K562 (cell line): ENCODE measurements at regions not wholly inside any gene's neighbourhood (a gene's known extent, or its start where the extent isn't known, plus 50 kb on each side); places are given as distances from the start of the nearest gene placed in this dataset.

Source experiments
- ATAC-seq: fragments of 200-7000 bp; cut with Tn5 transposase; 3 replicates; pipeline ENCODE4 v1.9.1; 2020; ENCODE audit warnings: moderate library complexity
- BruUV-seq: library from RNA; stranded (reverse); fragments of 400-500 nt; replicated peaks from 2 replicates; lab custom pipeline; 2021; lab: Mats Ljungman, UMichigan
- CTCF ChIA-PET: fragments of 300-600 bp; formaldehyde crosslinking; extraction: SDS; loops from one replicate; lab custom pipeline; 2021; ENCODE audit warnings: low intra/inter-chr PET ratio; lab: Yijun Ruan, JAX
- POLR2A ChIA-PET: fragments of 300-600, 350-650 bp; sonication (Branson Sonifier 250); formaldehyde crosslinking; extraction: SDS; loops from one replicate; lab custom pipeline; 2021; ENCODE audit warnings: antibody characterized with exemption, inconsistent platforms; lab: Yijun Ruan, JAX
- DNase-seq, 4 experiments: peaks; one replicate each; pipeline versions ENCODE4 v3.0.0 to v3.0.0-alpha.2; 2011 to 2018; ENCODE audit warnings: low spot score in 3 of 4, mixed read lengths in 3 of 4; ENCODE audit errors: extremely low read depth in 1 of 4
- FAIRE-seq: peaks from 2 replicates; lab custom pipeline; 2011; peaks lifted over from hg19 to GRCh38; lab: Jason Lieb, UNC
- H2AFZ ChIP-seq: 2 replicates; pipeline ENCODE4 v1.6.0; 2011; ENCODE audit warnings: low read depth, low read length, control low read depth, inconsistent platforms
- H3K27ac ChIP-seq: fragments of 200-600 bp; 3 replicates; pipeline ENCODE4 v1.8.0; 2011; ENCODE audit warnings: low read depth, mild to moderate bottlenecking, control low read depth, inconsistent platforms, low read length, moderate library complexity, mixed read lengths; ENCODE audit errors: extremely low read depth
- H3K27me3 ChIP-seq, 2 experiments: fragments of 300-600 bp in 1 of 2; 2 replicates in 1 of 2; 3 replicates in 1 of 2; pipeline versions ENCODE4 v1.6.0 to v1.8.0; 2011; ENCODE audit warnings: inconsistent platforms in 2 of 2, low read length in 2 of 2, mild to moderate bottlenecking in 1 of 2, mixed read lengths in 1 of 2, moderate library complexity in 1 of 2; ENCODE audit not compliant: control insufficient read depth in 2 of 2, insufficient read depth in 2 of 2
- H3K36me3 ChIP-seq: fragments of 300-600 bp; 3 replicates; pipeline ENCODE4 v1.8.0; 2011; ENCODE audit warnings: mild to moderate bottlenecking, low read length, inconsistent platforms; ENCODE audit not compliant: control insufficient read depth, insufficient read depth
- H3K4me1 ChIP-seq, 2 experiments: fragments of 200-600 bp in 1 of 2; replicated peaks in 1 of 2; 2 replicates in 1 of 2; 3 replicates in 1 of 2; pipeline versions ENCODE4 v1.5.1 to v1.8.0; 2011; ENCODE audit warnings: inconsistent platforms in 2 of 2, low read length in 2 of 2, mild to moderate bottlenecking in 1 of 2, mixed read lengths in 1 of 2, moderate library complexity in 1 of 2; ENCODE audit not compliant: control insufficient read depth in 2 of 2, insufficient read depth in 2 of 2
- H3K4me2 ChIP-seq: 2 replicates; pipeline ENCODE4 v1.6.1; 2011; ENCODE audit warnings: low read length, control low read depth, inconsistent platforms, mixed read lengths; ENCODE audit not compliant: insufficient read depth
- H3K4me3 ChIP-seq: fragments of 200-600 bp; sonication (generic), shearing (Covaris generic); 2 replicates; pipeline ENCODE4 v1.5.1; 2016; ENCODE audit warnings: control low read depth, inconsistent platforms
- H3K79me2 ChIP-seq: fragments of 200-600 bp; 3 replicates; pipeline ENCODE4 v1.8.0; 2011; ENCODE audit warnings: low read length, inconsistent platforms; ENCODE audit not compliant: control insufficient read depth, insufficient read depth
- H3K9ac ChIP-seq, 2 experiments: 2 replicates each; pipeline versions ENCODE4 v1.6.0 to v1.6.1; 2011; ENCODE audit warnings: low read depth in 2 of 2, low read length in 2 of 2, control low read depth in 1 of 2, inconsistent platforms in 1 of 2, mild to moderate bottlenecking in 1 of 2, mixed read lengths in 1 of 2; ENCODE audit not compliant: insufficient read depth in 1 of 2
- H3K9me1 ChIP-seq: one replicate; pipeline ENCODE4 v1.6.0; 2011; ENCODE audit warnings: inconsistent platforms, mild to moderate bottlenecking, low read length, moderate library complexity; ENCODE audit not compliant: control insufficient read depth, insufficient read depth
- H3K9me3 ChIP-seq: replicated peaks from 2 replicates; pipeline ENCODE4 v1.5.1; 2011; ENCODE audit warnings: low read depth, low read length, inconsistent platforms; ENCODE audit not compliant: control insufficient read depth, insufficient read depth
- H4K20me1 ChIP-seq: replicated peaks from 2 replicates; pipeline ENCODE4 v1.6.1; 2011; ENCODE audit warnings: low read length, inconsistent platforms, mixed read lengths; ENCODE audit not compliant: control insufficient read depth, insufficient read depth
- ATF7 ChIP-seq: fragments of 450-650 bp; IDR thresholded peaks from 2 replicates; pipeline ENCODE4 v1.7.1; 2014; ENCODE audit warnings: mild to moderate bottlenecking, moderate library complexity
- ETV5 ChIP-seq: sonication (generic); formaldehyde crosslinking; IDR thresholded peaks from 2 replicates; pipeline ENCODE4 v1.4.0; 2020; ENCODE audit warnings: low read depth, mild to moderate bottlenecking, missing genetic modification reagents
- EZH2 ChIP-seq: IDR thresholded peaks from 2 replicates; pipeline ENCODE4 v1.6.1; 2012; ENCODE audit warnings: low read depth, mild to moderate bottlenecking, inconsistent platforms, low read length, borderline replicate concordance
- KLF10 ChIP-seq: fragments of 250-450 bp; sonication (Bioruptor Pico); IDR thresholded peaks from 2 replicates; pipeline ENCODE4 v1.6.1; 2021; ENCODE audit warnings: matching md5 sums
- MBD1 ChIP-seq: fragments of 250-450 bp; sonication (Bioruptor Pico); IDR thresholded peaks from 2 replicates; pipeline ENCODE4 v1.8.0; 2022; ENCODE audit warnings: inconsistent platforms
- NCOA4 ChIP-seq: fragments of 450-650 bp; IDR thresholded peaks from 2 replicates; pipeline ENCODE4 v1.6.1; 2018; ENCODE audit warnings: mild to moderate bottlenecking; ENCODE audit not compliant: partially characterized antibody
- POU5F1 ChIP-seq: fragments of 150-350 bp; IDR thresholded peaks from 2 replicates; pipeline ENCODE4 v1.6.1; 2014; ENCODE audit warnings: borderline replicate concordance, low read length, low read depth, mild to moderate bottlenecking; ENCODE audit not compliant: partially characterized antibody
- SOX6 ChIP-seq: fragments of 450-650 bp; IDR thresholded peaks from 2 replicates; pipeline ENCODE4 v1.6.1; 2014; ENCODE audit warnings: mild to moderate bottlenecking
- TBL1XR1 ChIP-seq, 2 experiments: IDR thresholded peaks; 2 replicates each; pipeline ENCODE4 v1.6.1; 2012; ENCODE audit warnings: improper control_type of control experiment in 2 of 2, low read length in 2 of 2, mild to moderate bottlenecking in 1 of 2
- ZNF232 ChIP-seq: sonication (generic); formaldehyde crosslinking; IDR thresholded peaks from 2 replicates; pipeline ENCODE4 v1.8.0; 2022; ENCODE audit warnings: mild to moderate bottlenecking, missing genetic modification reagents
- ZNF592 ChIP-seq: fragments of 450-650 bp; IDR thresholded peaks from 2 replicates; pipeline ENCODE4 v1.6.1; 2017; ENCODE audit warnings: antibody characterized with exemption, mild to moderate bottlenecking
- WGBS: fragments of 100-300 bp; shearing (Covaris generic); methylation state at CpG from one replicate; pipeline ENCODE4 v1.1.6; 2016; ENCODE audit warnings: low coverage, mixed read lengths; ENCODE audit not compliant: insufficient coverage; ENCODE audit errors: missing lambda C conversion rate; 5-methylcytosine and 5-hydroxymethylcytosine counted together
- in situ Hi-C: fragments of 300-500 bp; cut with MboI; formaldehyde crosslinking; loops from 4 replicates; pipeline ENCODE4 v1.15.0; 2018; ENCODE audit warnings: inconsistent platforms, mixed read lengths
- intact Hi-C: fragments of 100-400 bp; cut with micrococcal nuclease; formaldehyde crosslinking; loops from 2 replicates; pipeline ENCODE4 v1.14.2; 2022
- TF ChIP-seq, protein P1 (sequence below), 2 experiments: fragments of 250-450 bp in 1 of 2; fragments of 450-650 bp in 1 of 2; sonication (Bioruptor Pico) in 1 of 2; IDR thresholded peaks; 2 replicates each; pipeline versions ENCODE4 v1.6.1 to v1.8.0; 2016 to 2021; ENCODE audit warnings: mild to moderate bottlenecking in 2 of 2, moderate library complexity in 2 of 2, missing compliant biosample characterization in 1 of 2, missing genetic modification characterization in 1 of 2

GRCh38 chr4:132763465-132763864, 385.6 kb upstream of the PCDH10 start (continued):
- TF ChIP-seq POU5F1 (no peak), KLF10 (CRISPR knock-in tag) (no peak), SOX6 (no peak), TBL1XR1 (IDR thresholded peaks at IDR 0.05; ENCODE audit: low read length in 2 of 2) (no peak), NCOA4 (no peak), ZNF232 (no peak)

DNA sequence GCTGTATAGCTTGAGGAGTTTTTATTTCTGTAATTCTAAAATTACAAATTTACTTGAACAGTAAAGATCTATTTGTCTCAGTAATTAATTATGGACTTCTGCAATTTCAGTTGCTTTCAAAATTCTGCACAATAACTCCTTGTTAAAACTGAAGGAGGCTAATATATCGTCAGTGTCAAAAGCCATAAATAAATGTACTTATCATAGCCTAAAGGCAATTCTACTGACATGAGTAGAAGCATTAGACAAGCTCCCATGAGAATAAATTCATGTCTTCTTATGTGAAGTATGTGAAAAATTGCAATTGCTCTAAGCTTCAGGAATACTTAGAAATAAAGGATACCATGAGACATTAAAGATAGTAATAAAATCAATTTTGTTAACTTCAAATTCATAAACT, 381.2 kb upstream of the PCDH10 start:
- ATAC-seq: no peak
- no peaks in the 10 kb centered on the region for H3K4me1 ChIP-seq
- ChIA-PET POLR2A (no interaction called here), CTCF (no interaction called here)
- H3K79me2 ChIP-seq: no peaks in the 10 kb centered on the region
- no peak overlapping the region for H3K9ac ChIP-seq
- H3K27me3 ChIP-seq: no peaks in the 10 kb centered on the region
- no peak overlapping the region for H3K27ac ChIP-seq
- intact Hi-C loops (no loop called here), in situ Hi-C loops (no loop called here)
- H3K4me3 ChIP-seq: no peak overlapping the region
- no peak for DNase-seq
- H3K4me2 ChIP-seq: no peak overlapping the region
- WGBS: 0% methylated on average over 1 of the region's 1 CpG
- FAIRE-seq: no peak
- H4K20me1 ChIP-seq: no peaks in the 10 kb centered on the region
- no TSS peak for BruUV-seq
- no peaks in the 10 kb centered on the region for H3K36me3 ChIP-seq
- no peaks in the 10 kb centered on the region for H3K9me1 ChIP-seq
- no peaks in the 10 kb centered on the region; the same call in 1 of the 2 replicates for H3K9me3 ChIP-seq
- H2AFZ ChIP-seq: no peak overlapping the region
- TF ChIP-seq, protein P1, sequence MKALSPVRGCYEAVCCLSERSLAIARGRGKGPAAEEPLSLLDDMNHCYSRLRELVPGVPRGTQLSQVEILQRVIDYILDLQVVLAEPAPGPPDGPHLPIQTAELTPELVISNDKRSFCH (CRISPR knock-in tag; IDR thresholded peaks at IDR 0.05): no peak
- TF ChIP-seq, protein P1 (tag; IDR thresholded peaks at IDR 0.05): no peak
- no peak for TF ChIP-seq ETV5 (CRISPR knock-in tag)
- no peak for TF ChIP-seq EZH2
- no peak for TF ChIP-seq ATF7
- TF ChIP-seq ZNF592: no peak
- TF ChIP-seq MBD1 (CRISPR knock-in tag): no peak
